Endothelial cell of umbilical vein (primary cell): ENCODE measurements at regions not wholly inside any gene's neighbourhood (a gene's known extent, or its start where the extent isn't known, plus 50 kb on each side); places are given as distances from the start of the nearest gene placed in this dataset.

ENCODE experiments used
- BruUV-seq: library from RNA; stranded (reverse); fragments of 400-500 nt; replicated peaks from 2 replicates; lab custom pipeline; 2021; lab: Mats Ljungman, UMichigan
- CTCF ChIA-PET: fragments of 300-600, 350-600 bp; sonication (Branson Sonifier 250); formaldehyde crosslinking; loops from one replicate; lab custom pipeline; 2021; ENCODE audit warnings: antibody characterized with exemption, inconsistent platforms; lab: Charles Lee
- POLR2A ChIA-PET: fragments of 300-600, 350-600 bp; sonication (Branson Sonifier 250); formaldehyde crosslinking; loops from one replicate; lab custom pipeline; 2021; ENCODE audit warnings: antibody characterized with exemption, inconsistent platforms; lab: Charles Lee
- DNase-seq: peaks from one replicate; pipeline ENCODE4 v3.0.0-alpha.2; 2011; ENCODE audit warnings: low read depth, low spot score
- FAIRE-seq: peaks from 2 replicates; lab custom pipeline; 2011; peaks lifted over from hg19 to GRCh38; lab: Jason Lieb, UNC
- H2AFZ ChIP-seq: 2 replicates; pipeline ENCODE4 v1.6.0; 2012; ENCODE audit warnings: low read depth, low read length, control low read depth, inconsistent platforms
- H3K27ac ChIP-seq: 2 replicates; pipeline ENCODE4 v1.5.1; 2011; ENCODE audit warnings: low read depth, mild to moderate bottlenecking, control low read depth, low read length, moderate library complexity; ENCODE audit not compliant: insufficient read depth
- H3K27me3 ChIP-seq, 2 experiments: 2 replicates each; pipeline versions ENCODE4 v1.6.0 to v1.6.1; 2011; ENCODE audit warnings: low read length in 2 of 2, mixed read lengths in 1 of 2; ENCODE audit not compliant: control insufficient read depth in 2 of 2, insufficient read depth in 2 of 2
- H3K36me3 ChIP-seq, 2 experiments: 2 replicates in 1 of 2; 3 replicates in 1 of 2; pipeline ENCODE4 v1.5.1; 2011; ENCODE audit warnings: low read length in 2 of 2, mild to moderate bottlenecking in 1 of 2, moderate library complexity in 1 of 2; ENCODE audit not compliant: control insufficient read depth in 2 of 2, insufficient read depth in 2 of 2; ENCODE audit errors: extremely low read depth in 1 of 2
- H3K4me1 ChIP-seq: 3 replicates; pipeline ENCODE4 v1.5.1; 2011; ENCODE audit warnings: mild to moderate bottlenecking, low read length; ENCODE audit not compliant: control insufficient read depth, insufficient read depth; ENCODE audit errors: extremely low read depth
- H3K4me2 ChIP-seq: 2 replicates; pipeline ENCODE4 v1.6.1; 2011; ENCODE audit warnings: low read length, control low read depth, mixed read lengths; ENCODE audit not compliant: insufficient read depth
- H3K4me3 ChIP-seq, 3 experiments: fragments of 200-600 bp in 1 of 3; sonication (generic), shearing (Covaris generic) in 1 of 3; replicated peaks in 1 of 3; 2 replicates each; pipeline ENCODE4 v1.5.1; 2011 to 2016; ENCODE audit warnings: control low read depth in 3 of 3, low read length in 3 of 3, mild to moderate bottlenecking in 2 of 3, inconsistent platforms in 1 of 3, low read depth in 1 of 3, moderate library complexity in 1 of 3; ENCODE audit not compliant: insufficient read depth in 1 of 3
- H3K79me2 ChIP-seq: 2 replicates; pipeline ENCODE4 v1.6.0; 2012; ENCODE audit warnings: low read length, inconsistent platforms; ENCODE audit not compliant: control insufficient read depth, insufficient read depth
- H3K9ac ChIP-seq: replicated peaks from 2 replicates; pipeline ENCODE3; 2011; ENCODE audit warnings: low read length, control low read depth; ENCODE audit not compliant: insufficient read depth; ENCODE audit errors: extremely low read depth
- H3K9me1 ChIP-seq: replicated peaks from 3 replicates; pipeline ENCODE4 v1.6.0; 2011; ENCODE audit warnings: mild to moderate bottlenecking, low read length; ENCODE audit not compliant: control insufficient read depth, insufficient read depth; ENCODE audit errors: extremely low read depth
- H3K9me3 ChIP-seq: replicated peaks from 2 replicates; pipeline ENCODE4 v1.5.1; 2012; ENCODE audit warnings: low read length, inconsistent platforms; ENCODE audit not compliant: control insufficient read depth, insufficient read depth
- H4K20me1 ChIP-seq: replicated peaks from 2 replicates; pipeline ENCODE3; 2011; ENCODE audit warnings: mild to moderate bottlenecking, low read length; ENCODE audit not compliant: control insufficient read depth, insufficient read depth; ENCODE audit errors: extremely low read depth
- CTCF ChIP-seq, 2 donors: IDR thresholded peaks; 1 replicate in 1 of 2; 2 replicates in 1 of 2; pipeline ENCODE4 v1.5.1; 2011; ENCODE audit warnings: low read length in 2 of 2, mild to moderate bottlenecking in 2 of 2, moderate library complexity in 2 of 2, control low read depth in 1 of 2, inconsistent platforms in 1 of 2, low read depth in 1 of 2; ENCODE audit not compliant: insufficient read depth in 1 of 2; ENCODE audit errors: extremely low read depth in 1 of 2
- EZH2 ChIP-seq: IDR thresholded peaks from 2 replicates; pipeline ENCODE4 v1.6.1; 2012; ENCODE audit warnings: borderline replicate concordance, low read depth, mild to moderate bottlenecking, moderate library complexity, low read length, inconsistent platforms; ENCODE audit not compliant: severe bottlenecking
- GATA2 ChIP-seq: IDR thresholded peaks from 2 replicates; pipeline ENCODE4 v1.7.0; 2011; ENCODE audit warnings: low read depth, mild to moderate bottlenecking, moderate library complexity, mixed read lengths, low read length; ENCODE audit not compliant: insufficient read length, insufficient read depth
- JUN ChIP-seq: IDR thresholded peaks from 2 replicates; pipeline ENCODE4 v1.6.1; 2011; ENCODE audit warnings: borderline replicate concordance, low read depth; ENCODE audit not compliant: insufficient read length, insufficient read depth
- MYC ChIP-seq: IDR thresholded peaks from one replicate; pipeline ENCODE4 v1.6.1; 2011; ENCODE audit warnings: mild to moderate bottlenecking, low read depth, low read length
- POLR2AphosphoS5 ChIP-seq: IDR thresholded peaks from 2 replicates; pipeline ENCODE4 v1.6.1; 2012; ENCODE audit warnings: low read depth, mild to moderate bottlenecking, control low read depth, low read length, moderate library complexity; ENCODE audit not compliant: insufficient read depth
- dilution Hi-C: fragments of 300-500 bp; cut with MboI; formaldehyde crosslinking; loops from one replicate; pipeline ENCODE4 v1.15.0; 2019; ENCODE audit warnings: low sequenced_read_pairs; ENCODE audit not compliant: extremely low pct_ligation_motif_present
- intact Hi-C: fragments of 100-400 bp; cut with micrococcal nuclease; formaldehyde crosslinking; loops from one replicate; pipeline ENCODE4 v1.10.0; 2022
- TF ChIP-seq, protein P1 (sequence below): IDR thresholded peaks from 2 replicates; pipeline ENCODE4 v1.6.1; 2011; ENCODE audit not compliant: insufficient read depth, insufficient read length

GRCh38 chr5:145220481-145220880 is 614.7 kb downstream of the PRELID2 start:
- Histone ChIP-seq H3K27ac (no peak overlapping the region), H3K79me2 (no peaks in the 10 kb centered on the region), H3K9me1 (no peaks in the 10 kb centered on the region), H3K9ac (no peak overlapping the region), H3K27me3 (no peaks in the 10 kb centered on the region), H3K4me2 (no peak overlapping the region), H3K36me3 (no peaks in the 10 kb centered on the region), H2AFZ (no peak overlapping the region), H3K4me1 (no peaks in the 10 kb centered on the region), H4K20me1 (no peaks in the 10 kb centered on the region), H3K9me3 (no peaks in the 10 kb centered on the region), H3K4me3 (no peak overlapping the region)
- FAIRE-seq: no peak
- ChIA-PET CTCF (interaction anchor here (1.3 kb wide), 1 partner anchor 126 kb away, joined by 3 read pairs; no protein-coding TSS in a partner anchor), POLR2A (no interaction called here)
- no TSS peak for BruUV-seq
- no peak for DNase-seq
- intact Hi-C loops (no loop called here), dilution Hi-C loops (no loop called here)
- no peak for TF ChIP-seq EZH2
- no peak for TF ChIP-seq GATA2
- TF ChIP-seq JUN: no peak
- TF ChIP-seq, protein P1, sequence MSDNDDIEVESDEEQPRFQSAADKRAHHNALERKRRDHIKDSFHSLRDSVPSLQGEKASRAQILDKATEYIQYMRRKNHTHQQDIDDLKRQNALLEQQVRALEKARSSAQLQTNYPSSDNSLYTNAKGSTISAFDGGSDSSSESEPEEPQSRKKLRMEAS: no peak
- no peak for TF ChIP-seq MYC
- no peak for TF ChIP-seq POLR2AphosphoS5
- no peak for TF ChIP-seq CTCF (IDR thresholded peaks at IDR 0.05; ENCODE audit: extremely low read depth in 1 of 2, insufficient read depth in 1 of 2, low read depth in 1 of 2, low read length in 2 of 2)
